HepG2 (cell line): ENCODE measurements at regions not wholly inside any gene's neighbourhood (a gene's known extent, or its start where the extent isn't known, plus 50 kb on each side); places are given as distances from the start of the nearest gene placed in this dataset.

Experiments
- ATAC-seq: fragments of 200-7000 bp; cut with Tn5 transposase; 3 replicates; pipeline ENCODE4 v1.9.1; 2020; ENCODE audit warnings: mild to moderate bottlenecking, moderate library complexity
- BruUV-seq: library from RNA; stranded (reverse); fragments of 400-500 nt; replicated peaks from 2 replicates; lab custom pipeline; 2021; lab: Mats Ljungman, UMichigan
- CTCF ChIA-PET: fragments of 300-600 bp; formaldehyde crosslinking; extraction: SDS; loops from one replicate; lab custom pipeline; 2021; ENCODE audit warnings: low total read pairs, inconsistent platforms, low intra/inter-chr PET ratio; lab: Yijun Ruan, JAX
- POLR2A ChIA-PET: fragments of 350-600 bp; sonication (Branson Sonifier 250); formaldehyde crosslinking; loops from one replicate; lab custom pipeline; 2020; ENCODE audit warnings: antibody characterized with exemption, inconsistent platforms; lab: Yijun Ruan, JAX
- DNase-seq: peaks from one replicate; pipeline ENCODE4 v3.0.0-alpha.2; 2015; ENCODE audit warnings: low spot score
- FAIRE-seq: peaks from 3 replicates; lab custom pipeline; 2011; peaks lifted over from hg19 to GRCh38; lab: Jason Lieb, UNC
- H2AFZ ChIP-seq: one replicate; pipeline ENCODE4 v1.6.1; 2011; ENCODE audit warnings: low read length, inconsistent platforms
- H3K27ac ChIP-seq: fragments of 300-600 bp; 3 replicates; pipeline ENCODE4 v1.8.0; 2011; ENCODE audit warnings: mixed run types, mild to moderate bottlenecking, mixed read lengths, low read length, inconsistent platforms; ENCODE audit not compliant: insufficient read depth; ENCODE audit errors: extremely low read length
- H3K27me3 ChIP-seq, 2 experiments: fragments of 200-600 bp in 1 of 2; 2 replicates in 1 of 2; 3 replicates in 1 of 2; pipeline versions ENCODE4 v1.6.0 to v1.8.0; 2011; ENCODE audit warnings: low read length in 2 of 2, mild to moderate bottlenecking in 2 of 2, moderate library complexity in 2 of 2, inconsistent platforms in 1 of 2; ENCODE audit not compliant: insufficient read depth in 2 of 2, control insufficient read depth in 1 of 2
- H3K36me3 ChIP-seq, 2 experiments: fragments of 200-600 bp in 1 of 2; replicated peaks in 1 of 2; 2 replicates in 1 of 2; 3 replicates in 1 of 2; pipeline versions ENCODE4 v1.5.1 to v1.8.0; 2011; ENCODE audit warnings: low read length in 2 of 2, inconsistent platforms in 1 of 2; ENCODE audit not compliant: insufficient read depth in 2 of 2, control insufficient read depth in 1 of 2
- H3K4me1 ChIP-seq: 2 replicates; pipeline ENCODE4 v1.5.1; 2012; ENCODE audit warnings: low read length, inconsistent platforms; ENCODE audit not compliant: insufficient read depth
- H3K4me2 ChIP-seq: 2 replicates; pipeline ENCODE4 v1.6.0; 2011; ENCODE audit warnings: low read depth, low read length, inconsistent platforms
- H3K4me3 ChIP-seq, 3 experiments: fragments of 200-600 bp in 1 of 3; sonication (generic), shearing (Covaris generic) in 1 of 3; replicated peaks in 1 of 3; 2 replicates each; pipeline ENCODE4 v1.5.1; 2011 to 2016; ENCODE audit warnings: low read length in 3 of 3, inconsistent platforms in 2 of 3, low read depth in 2 of 3, mild to moderate bottlenecking in 2 of 3, control low read depth in 1 of 3, mixed read lengths in 1 of 3; ENCODE audit not compliant: insufficient read depth in 1 of 3
- H3K79me2 ChIP-seq: one replicate; pipeline ENCODE4 v1.6.1; 2011; ENCODE audit warnings: low read length, inconsistent platforms; ENCODE audit not compliant: insufficient read depth
- H3K9ac ChIP-seq: 2 replicates; pipeline ENCODE4 v1.6.0; 2011; ENCODE audit warnings: mild to moderate bottlenecking, low read depth, low read length, inconsistent platforms; ENCODE audit not compliant: insufficient read depth
- H3K9me3 ChIP-seq: 2 replicates; pipeline ENCODE4 v1.5.1; 2012; ENCODE audit warnings: mild to moderate bottlenecking, low read length
- H4K20me1 ChIP-seq: 2 replicates; pipeline ENCODE4 v1.6.0; 2011; ENCODE audit warnings: inconsistent platforms, mild to moderate bottlenecking, low read length, moderate library complexity; ENCODE audit not compliant: insufficient read depth
- CBX1 ChIP-seq: IDR thresholded peaks from one replicate; pipeline ENCODE4 v1.6.1; 2016; ENCODE audit warnings: antibody characterized with exemption, low read depth
- GATAD2A ChIP-seq: IDR thresholded peaks from 2 replicates; pipeline ENCODE4 v1.6.1; 2016
- NAIF1 ChIP-seq: sonication (generic); formaldehyde crosslinking; IDR thresholded peaks from 2 replicates; pipeline ENCODE4 v1.5.0; 2020; ENCODE audit warnings: mild to moderate bottlenecking, missing genetic modification reagents, borderline replicate concordance
- NFE2 ChIP-seq: sonication (generic); formaldehyde crosslinking; IDR thresholded peaks from 2 replicates; pipeline ENCODE4 v1.4.0; 2020; ENCODE audit warnings: missing genetic modification reagents
- ZNF143 ChIP-seq: sonication (generic); formaldehyde crosslinking; IDR thresholded peaks from 2 replicates; pipeline ENCODE4 v1.4.0; 2020; ENCODE audit warnings: missing genetic modification reagents
- WGBS: methylation state at CpG from one replicate; pipeline ENCODE4 v1.1.6; 2017; ENCODE audit warnings: low lambda C conversion rate; 5-methylcytosine and 5-hydroxymethylcytosine counted together
- in situ Hi-C: cut with HindIII; loops from 2 replicates; pipeline ENCODE4 v1.10.0; 2017; ENCODE audit warnings: low pct_unique_long_range_greater_than_20kb; ENCODE audit not compliant: extremely low pct_ligation_motif_present
- intact Hi-C: fragments of 100-400 bp; cut with micrococcal nuclease; formaldehyde crosslinking; loops from one replicate; pipeline ENCODE4 v1.10.0; 2022; ENCODE audit not compliant: unreplicated experiment
- TF ChIP-seq, protein P1 (sequence below), 2 experiments: sonication (generic) in 1 of 2; formaldehyde crosslinking in 1 of 2; IDR thresholded peaks; 2 replicates each; pipeline versions ENCODE4 v1.4.0 to v1.6.1; 2016 to 2020; ENCODE audit warnings: borderline replicate concordance in 1 of 2, low read depth in 1 of 2, mild to moderate bottlenecking in 1 of 2, missing genetic modification reagents in 1 of 2
- TF ChIP-seq, protein P2 (sequence below): sonication (generic); formaldehyde crosslinking; IDR thresholded peaks from 2 replicates; pipeline ENCODE4 v1.5.0; 2020; ENCODE audit warnings: mild to moderate bottlenecking, missing genetic modification reagents, borderline replicate concordance
- TF ChIP-seq, protein P3 (sequence below): sonication (generic); formaldehyde crosslinking; IDR thresholded peaks from 2 replicates; pipeline ENCODE4 v1.4.0; 2020; ENCODE audit warnings: mild to moderate bottlenecking, missing genetic modification reagents

DNA sequence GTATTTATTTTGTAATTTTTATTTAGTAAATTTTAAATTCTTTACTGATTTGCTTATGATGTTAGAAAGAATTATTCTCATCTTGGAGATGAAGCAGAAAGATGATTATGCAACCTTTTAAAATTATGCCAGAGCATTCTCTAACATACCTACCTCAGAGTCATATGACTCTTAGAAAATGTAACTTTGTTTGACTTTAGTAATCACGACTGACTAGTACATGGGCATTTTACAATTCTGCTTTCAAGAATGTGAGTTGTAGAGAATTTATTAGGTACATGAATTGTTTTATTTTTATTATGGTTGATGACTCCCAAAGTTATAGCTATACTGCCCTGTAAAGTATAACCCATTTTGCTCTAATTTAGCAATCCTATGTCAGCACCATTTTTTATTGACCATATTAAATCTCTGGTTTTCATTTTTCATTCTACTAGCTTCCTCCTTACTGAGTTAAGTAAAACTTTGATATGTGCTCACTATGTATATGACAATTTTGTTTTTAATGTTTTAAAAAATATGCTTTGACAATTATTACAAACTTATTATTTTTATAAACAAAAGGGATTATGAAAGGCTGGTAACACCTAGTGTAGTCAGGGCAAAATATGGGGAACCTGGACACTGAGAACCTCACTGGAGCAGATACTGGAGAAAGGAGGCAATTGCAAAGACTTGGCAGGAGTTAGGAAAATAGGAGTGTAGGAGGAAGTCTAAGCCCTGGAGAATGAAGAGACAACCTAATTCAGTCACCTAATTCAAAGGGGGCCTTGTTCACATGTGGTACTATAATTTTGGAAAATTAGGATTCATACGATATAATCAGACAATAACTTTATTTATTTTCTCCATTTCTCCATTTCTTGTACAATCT, 249.7 kb upstream of the DAB2 start:
- no peak overlapping the region for H3K4me3 ChIP-seq
- no peaks in the 10 kb centered on the region for H3K27me3 ChIP-seq
- H3K4me2 ChIP-seq, result no peak overlapping the region
- H3K79me2 ChIP-seq, result no peaks in the 10 kb centered on the region
- intact Hi-C loops, result no loop called here
- CTCF ChIA-PET, result no interaction called here
- DNase-seq (no peak), FAIRE-seq (no peak), ATAC-seq (no peak)
- POLR2A ChIA-PET, result no interaction called here
- BruUV-seq, result no TSS peak
- H3K9me3 ChIP-seq, result no peaks in the 10 kb centered on the region
- no peaks in the 10 kb centered on the region for H3K4me1 ChIP-seq
- no peaks in the 10 kb centered on the region for H4K20me1 ChIP-seq
- H3K27ac ChIP-seq, result no peak overlapping the region
- no peak overlapping the region for H2AFZ ChIP-seq
- no peaks in the 10 kb centered on the region for H3K36me3 ChIP-seq
- 5% methylated on average over 2 of the region's 2 CpGs for WGBS
- H3K9ac ChIP-seq, result no peak overlapping the region
- in situ Hi-C loops, result no loop called here
- TF ChIP-seq ZNF143 (no peak), NAIF1 (CRISPR knock-in tag) (no peak), NFE2 (CRISPR knock-in tag) (no peak), GATAD2A (CRISPR knock-in tag) (no peak), CBX1 (no peak)
- TF ChIP-seq, protein P1, sequence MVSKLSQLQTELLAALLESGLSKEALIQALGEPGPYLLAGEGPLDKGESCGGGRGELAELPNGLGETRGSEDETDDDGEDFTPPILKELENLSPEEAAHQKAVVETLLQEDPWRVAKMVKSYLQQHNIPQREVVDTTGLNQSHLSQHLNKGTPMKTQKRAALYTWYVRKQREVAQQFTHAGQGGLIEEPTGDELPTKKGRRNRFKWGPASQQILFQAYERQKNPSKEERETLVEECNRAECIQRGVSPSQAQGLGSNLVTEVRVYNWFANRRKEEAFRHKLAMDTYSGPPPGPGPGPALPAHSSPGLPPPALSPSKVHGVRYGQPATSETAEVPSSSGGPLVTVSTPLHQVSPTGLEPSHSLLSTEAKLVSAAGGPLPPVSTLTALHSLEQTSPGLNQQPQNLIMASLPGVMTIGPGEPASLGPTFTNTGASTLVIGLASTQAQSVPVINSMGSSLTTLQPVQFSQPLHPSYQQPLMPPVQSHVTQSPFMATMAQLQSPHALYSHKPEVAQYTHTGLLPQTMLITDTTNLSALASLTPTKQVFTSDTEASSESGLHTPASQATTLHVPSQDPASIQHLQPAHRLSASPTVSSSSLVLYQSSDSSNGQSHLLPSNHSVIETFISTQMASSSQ (IDR thresholded peaks at IDR 0.05; ENCODE audit: low read depth), result no peak
- TF ChIP-seq, protein P1 (CRISPR knock-in tag; IDR thresholded peaks at IDR 0.05; ENCODE audit: borderline replicate concordance), result no peak
- TF ChIP-seq, protein P2, sequence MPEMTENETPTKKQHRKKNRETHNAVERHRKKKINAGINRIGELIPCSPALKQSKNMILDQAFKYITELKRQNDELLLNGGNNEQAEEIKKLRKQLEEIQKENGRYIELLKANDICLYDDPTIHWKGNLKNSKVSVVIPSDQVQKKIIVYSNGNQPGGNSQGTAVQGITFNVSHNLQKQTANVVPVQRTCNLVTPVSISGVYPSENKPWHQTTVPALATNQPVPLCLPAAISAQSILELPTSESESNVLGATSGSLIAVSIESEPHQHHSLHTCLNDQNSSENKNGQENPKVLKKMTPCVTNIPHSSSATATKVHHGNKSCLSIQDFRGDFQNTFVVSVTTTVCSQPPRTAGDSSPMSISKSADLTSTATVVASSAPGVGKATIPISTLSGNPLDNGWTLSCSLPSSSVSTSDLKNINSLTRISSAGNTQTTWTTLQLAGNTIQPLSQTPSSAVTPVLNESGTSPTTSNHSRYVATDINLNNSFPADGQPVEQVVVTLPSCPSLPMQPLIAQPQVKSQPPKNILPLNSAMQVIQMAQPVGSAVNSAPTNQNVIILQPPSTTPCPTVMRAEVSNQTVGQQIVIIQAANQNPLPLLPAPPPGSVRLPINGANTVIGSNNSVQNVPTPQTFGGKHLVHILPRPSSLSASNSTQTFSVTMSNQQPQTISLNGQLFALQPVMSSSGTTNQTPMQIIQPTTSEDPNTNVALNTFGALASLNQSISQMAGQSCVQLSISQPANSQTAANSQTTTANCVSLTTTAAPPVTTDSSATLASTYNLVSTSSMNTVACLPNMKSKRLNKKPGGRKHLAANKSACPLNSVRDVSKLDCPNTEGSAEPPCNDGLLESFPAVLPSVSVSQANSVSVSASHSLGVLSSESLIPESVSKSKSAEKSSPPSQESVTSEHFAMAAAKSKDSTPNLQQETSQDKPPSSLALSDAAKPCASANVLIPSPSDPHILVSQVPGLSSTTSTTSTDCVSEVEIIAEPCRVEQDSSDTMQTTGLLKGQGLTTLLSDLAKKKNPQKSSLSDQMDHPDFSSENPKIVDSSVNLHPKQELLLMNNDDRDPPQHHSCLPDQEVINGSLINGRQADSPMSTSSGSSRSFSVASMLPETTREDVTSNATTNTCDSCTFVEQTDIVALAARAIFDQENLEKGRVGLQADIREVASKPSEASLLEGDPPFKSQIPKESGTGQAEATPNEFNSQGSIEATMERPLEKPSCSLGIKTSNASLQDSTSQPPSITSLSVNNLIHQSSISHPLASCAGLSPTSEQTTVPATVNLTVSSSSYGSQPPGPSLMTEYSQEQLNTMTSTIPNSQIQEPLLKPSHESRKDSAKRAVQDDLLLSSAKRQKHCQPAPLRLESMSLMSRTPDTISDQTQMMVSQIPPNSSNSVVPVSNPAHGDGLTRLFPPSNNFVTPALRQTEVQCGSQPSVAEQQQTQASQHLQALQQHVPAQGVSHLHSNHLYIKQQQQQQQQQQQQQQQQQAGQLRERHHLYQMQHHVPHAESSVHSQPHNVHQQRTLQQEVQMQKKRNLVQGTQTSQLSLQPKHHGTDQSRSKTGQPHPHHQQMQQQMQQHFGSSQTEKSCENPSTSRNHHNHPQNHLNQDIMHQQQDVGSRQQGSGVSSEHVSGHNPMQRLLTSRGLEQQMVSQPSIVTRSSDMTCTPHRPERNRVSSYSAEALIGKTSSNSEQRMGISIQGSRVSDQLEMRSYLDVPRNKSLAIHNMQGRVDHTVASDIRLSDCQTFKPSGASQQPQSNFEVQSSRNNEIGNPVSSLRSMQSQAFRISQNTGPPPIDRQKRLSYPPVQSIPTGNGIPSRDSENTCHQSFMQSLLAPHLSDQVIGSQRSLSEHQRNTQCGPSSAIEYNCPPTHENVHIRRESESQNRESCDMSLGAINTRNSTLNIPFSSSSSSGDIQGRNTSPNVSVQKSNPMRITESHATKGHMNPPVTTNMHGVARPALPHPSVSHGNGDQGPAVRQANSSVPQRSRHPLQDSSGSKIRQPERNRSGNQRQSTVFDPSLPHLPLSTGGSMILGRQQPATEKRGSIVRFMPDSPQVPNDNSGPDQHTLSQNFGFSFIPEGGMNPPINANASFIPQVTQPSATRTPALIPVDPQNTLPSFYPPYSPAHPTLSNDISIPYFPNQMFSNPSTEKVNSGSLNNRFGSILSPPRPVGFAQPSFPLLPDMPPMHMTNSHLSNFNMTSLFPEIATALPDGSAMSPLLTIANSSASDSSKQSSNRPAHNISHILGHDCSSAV (CRISPR knock-in tag), result no peak
- TF ChIP-seq, protein P3, sequence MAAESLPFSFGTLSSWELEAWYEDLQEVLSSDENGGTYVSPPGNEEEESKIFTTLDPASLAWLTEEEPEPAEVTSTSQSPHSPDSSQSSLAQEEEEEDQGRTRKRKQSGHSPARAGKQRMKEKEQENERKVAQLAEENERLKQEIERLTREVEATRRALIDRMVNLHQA (CRISPR knock-in tag), result no peak
